NCI-H2196 treated with DMSO at 0.1 percent for 48 hours (cell line): ENCODE measurements at regions not wholly inside any gene's neighbourhood (a gene's known extent, or its start where the extent isn't known, plus 50 kb on each side); places are given as distances from the start of the nearest gene placed in this dataset.

Experiments
- DNase-seq: peaks from one replicate; lab custom pipeline; 2025; ENCODE audit not compliant: unreplicated experiment; lab: John Stamatoyannopoulos, UW

DNA sequence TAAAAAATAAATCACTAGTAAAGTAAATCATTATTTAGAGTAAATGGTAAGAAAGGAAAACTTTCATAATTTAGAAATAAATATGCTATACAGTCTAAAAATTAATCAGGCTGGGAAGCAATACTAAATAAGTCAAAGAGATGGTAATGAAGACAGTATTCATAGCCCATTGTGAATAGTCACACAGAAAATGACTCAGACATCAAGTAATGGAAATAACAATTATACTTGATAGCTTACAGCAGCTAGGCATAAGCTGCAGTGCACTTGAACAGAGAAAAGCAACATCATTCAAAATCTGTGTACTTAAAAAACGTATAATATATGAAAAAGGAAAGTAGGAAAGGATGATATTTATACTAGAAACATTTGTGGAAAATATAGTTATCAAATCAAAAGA, 642.5 kb upstream of the GNPDA2 start:
- no peak for DNase-seq

DNA sequence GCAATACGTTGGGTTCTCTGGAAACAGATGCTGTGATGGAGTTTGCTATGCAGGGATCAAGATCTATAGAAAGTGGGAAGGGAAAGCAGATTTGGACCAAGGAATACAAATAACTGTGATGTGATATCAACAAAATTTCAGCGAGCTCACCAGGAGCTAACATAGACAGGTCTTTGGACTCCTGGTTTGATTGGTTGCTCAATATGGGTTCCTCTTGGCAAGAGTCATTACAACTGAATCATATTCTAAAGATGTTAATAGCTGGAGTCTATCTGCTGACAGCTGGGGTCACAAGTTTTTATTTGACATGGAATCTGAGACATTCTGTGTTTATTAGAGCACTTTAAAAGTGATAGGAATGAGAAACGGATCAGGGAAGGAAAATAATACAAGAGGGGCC, 637.6 kb upstream of the GNPDA2 start:
- no peak for DNase-seq

GRCh38 chr4:45358573-45359506, 632.5 kb upstream of the GNPDA2 start:
- DNase-seq = no peak

DNA sequence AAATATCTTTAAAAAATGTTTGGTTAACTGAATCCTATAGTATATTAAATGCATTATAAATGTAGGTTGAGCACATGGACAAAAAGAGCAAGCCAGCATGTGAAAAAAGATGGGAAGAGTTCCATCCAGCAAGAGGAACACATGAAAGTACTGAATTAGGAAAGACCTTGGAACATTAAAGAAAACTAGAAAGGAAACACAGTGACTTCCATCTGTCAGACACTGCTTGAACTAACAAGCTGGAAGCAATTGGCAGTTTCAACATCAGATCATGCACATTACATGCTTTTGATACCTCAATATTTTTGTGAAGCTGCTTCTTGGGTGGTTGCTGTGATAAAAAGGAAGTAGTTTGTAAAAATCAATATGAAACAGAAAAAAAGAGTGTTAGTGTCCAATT, 626.8 kb upstream of the GNPDA2 start:
- DNase-seq = no peak

DNA sequence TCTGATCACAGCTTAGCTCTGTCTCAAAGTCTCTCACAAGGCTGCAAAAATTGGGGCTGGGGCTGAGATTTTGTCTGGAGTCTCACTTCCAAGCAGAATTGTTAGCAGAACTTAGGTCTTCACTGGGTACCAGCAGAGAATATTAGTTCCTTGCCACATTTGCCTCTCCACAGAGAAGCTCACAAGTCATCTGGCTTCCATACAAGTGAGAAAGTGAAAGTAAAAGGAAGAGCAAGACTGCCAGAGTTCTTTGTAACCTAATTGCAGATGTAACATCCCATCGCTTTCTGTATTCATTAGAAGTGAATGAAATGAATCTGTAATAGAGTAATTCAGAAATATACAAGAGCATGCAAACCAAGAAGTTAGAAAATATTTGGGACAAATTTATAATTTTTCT, 624.1 kb upstream of the GNPDA2 start:
- DNase-seq = no peak

GRCh38 chr4:45349859-45350258, 623.5 kb upstream of the GNPDA2 start:
- no peak for DNase-seq

DNA sequence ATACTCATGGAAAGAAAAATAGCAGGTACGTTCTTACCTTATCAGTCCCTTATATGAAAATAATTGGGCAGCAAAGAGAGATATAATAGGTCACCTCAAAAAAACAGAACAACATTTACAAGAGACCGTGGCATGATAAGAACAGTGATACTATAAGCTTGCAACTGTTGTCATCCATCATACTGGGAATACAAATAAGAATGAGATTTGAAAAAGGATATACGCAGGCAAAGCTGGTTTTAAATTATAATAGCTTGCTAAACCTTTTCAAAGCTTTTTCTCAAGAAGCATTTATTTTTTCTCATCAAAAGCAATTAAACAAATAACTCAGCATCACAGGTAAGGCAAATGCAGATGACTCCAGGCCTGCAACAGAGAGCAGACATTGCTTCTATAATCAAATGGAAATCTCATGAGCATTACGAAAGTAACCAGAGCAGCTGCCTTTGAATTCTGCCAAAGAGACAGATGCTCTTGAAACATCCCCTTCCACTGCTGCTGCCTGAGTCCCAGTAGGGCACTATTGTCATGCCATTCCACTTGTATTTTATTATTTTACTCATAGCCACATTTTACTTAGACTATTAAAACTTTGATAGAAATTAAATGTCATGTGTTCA, 620.6 kb upstream of the GNPDA2 start:
- DNase-seq = no peak

DNA sequence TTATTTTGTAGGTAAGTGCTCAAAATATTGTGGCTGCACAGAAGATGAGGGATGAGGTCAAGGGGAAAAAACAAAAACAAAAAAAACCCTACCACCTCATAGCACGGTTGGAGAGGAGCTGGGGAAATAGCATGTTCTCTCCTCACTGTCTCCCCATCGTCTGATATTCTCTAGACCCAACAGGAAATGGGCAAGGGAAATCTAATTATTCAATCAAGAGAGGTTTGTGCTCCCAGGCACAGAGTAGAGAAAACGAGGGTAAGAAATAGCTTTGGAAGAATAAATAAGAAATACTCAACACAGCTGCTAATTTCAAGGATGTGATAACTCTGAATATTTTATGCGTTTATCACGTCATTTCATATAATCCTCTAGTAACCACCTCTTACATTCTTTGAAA, 619.2 kb upstream of the GNPDA2 start:
- DNase-seq = no peak

DNA sequence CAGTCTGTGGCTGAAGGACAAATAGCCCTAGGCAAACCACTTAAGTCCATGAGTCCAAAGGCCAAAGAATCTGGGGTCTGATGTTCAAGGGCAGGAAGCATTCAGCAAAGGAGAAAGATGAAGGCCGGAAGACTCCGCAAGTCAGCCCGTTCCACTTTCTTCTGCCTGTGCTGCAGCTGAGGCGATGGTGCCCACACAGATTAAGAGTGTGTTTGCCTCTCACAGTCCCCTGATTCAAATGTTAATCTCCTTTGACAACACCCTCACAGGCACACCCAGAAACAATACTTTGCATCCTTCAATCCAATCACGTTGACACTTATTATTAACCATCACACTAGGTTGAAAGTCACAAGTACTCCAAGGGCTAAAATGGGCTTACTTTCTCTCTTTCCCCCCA, 605.4 kb upstream of the GNPDA2 start:
- no peak for DNase-seq

GRCh38 chr4:45327544-45327943, 601.2 kb upstream of the GNPDA2 start:
- no peak for DNase-seq

GRCh38 chr4:45324455-45325417, 598.4 kb upstream of the GNPDA2 start:
- DNase-seq = no peak

DNA sequence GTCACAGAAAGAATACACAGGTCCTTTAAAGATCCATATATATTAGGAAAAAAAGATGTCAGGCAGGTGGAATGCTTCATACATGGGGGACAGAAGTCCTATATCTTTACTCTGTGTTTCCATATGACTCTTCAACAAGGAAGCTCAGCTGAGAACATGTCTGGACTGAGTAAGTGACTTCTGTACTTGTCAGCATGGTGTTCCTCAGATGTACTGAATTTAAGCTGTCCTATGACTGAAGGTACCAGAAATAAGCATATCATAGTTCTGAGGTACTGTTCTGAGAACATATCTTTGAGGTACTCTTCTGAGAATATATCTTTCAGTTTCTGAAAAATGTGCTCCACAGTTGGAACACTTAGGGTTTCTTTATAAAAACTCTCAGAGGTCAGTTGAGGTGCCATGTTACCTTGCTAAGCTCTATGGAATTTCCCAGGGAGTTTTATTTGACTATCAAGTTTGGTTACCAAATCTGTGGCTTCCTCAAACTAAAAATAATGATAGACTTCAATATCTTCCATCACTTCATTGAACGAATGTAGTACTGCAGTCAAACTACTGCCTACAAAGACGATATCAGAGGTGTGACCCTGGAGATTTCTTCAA, 597.2 kb upstream of the GNPDA2 start:
- DNase-seq = no peak

GRCh38 chr4:45317739-45318138, 591.4 kb upstream of the GNPDA2 start:
- no peak for DNase-seq

DNA sequence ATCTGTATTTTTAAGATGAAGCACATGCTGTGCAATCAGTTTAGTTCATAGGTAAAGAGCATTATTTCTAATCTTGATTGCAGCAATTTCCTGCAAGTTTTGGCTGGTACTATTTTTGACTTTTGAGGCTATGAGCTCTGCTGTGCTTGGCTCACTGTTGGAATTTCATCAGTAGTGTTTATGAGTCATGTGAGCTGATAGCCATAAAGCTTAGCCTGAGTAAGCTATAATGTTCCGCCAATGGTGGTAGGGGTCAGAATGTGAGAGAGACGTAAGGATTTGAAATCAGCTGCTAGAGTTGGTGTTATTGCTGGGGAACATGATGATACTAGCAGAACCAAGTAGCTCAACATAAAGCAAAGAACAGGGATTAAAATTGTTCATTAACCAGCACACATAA, 590.9 kb upstream of the GNPDA2 start:
- no peak for DNase-seq

GRCh38 chr4:45316257-45316656, 589.9 kb upstream of the GNPDA2 start:
- DNase-seq = no peak

DNA sequence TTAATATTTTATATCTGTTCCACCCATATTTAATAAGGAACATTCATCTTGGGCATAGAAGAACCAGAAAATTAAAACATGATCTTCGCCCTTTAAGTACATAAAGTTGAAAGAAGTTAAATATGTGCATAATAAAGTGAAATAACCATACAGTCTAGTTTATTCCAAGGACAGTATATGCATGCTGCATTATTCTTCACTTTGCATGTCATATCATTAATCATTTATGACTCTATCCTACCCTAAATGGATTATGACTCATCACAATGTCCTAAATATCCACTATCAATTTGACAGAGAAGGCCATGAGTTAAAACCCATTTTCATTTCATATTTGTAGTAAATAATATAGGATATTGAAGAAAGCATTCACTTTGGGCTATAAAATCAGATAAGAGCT, 576.5 kb upstream of the GNPDA2 start:
- no peak for DNase-seq

DNA sequence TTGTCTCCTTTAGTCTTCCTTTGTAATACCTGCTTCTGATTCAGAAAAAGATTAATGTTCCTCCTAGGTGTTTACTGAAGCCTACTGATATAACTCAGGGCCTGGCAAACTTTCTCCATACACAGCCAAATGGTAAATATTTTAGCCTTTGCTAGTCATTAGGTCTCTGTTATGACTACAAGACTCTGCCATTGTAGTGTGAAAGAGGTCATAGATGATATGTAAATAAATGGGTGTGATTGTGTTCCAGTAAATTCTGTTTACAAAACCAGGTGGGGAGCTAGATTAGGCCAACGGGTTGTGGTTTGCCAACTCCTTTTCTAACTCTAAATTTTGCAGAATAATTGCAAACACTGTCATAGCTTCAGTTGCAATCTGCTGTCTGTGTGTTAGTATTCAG, 568.1 kb upstream of the GNPDA2 start:
- DNase-seq = no peak

DNA sequence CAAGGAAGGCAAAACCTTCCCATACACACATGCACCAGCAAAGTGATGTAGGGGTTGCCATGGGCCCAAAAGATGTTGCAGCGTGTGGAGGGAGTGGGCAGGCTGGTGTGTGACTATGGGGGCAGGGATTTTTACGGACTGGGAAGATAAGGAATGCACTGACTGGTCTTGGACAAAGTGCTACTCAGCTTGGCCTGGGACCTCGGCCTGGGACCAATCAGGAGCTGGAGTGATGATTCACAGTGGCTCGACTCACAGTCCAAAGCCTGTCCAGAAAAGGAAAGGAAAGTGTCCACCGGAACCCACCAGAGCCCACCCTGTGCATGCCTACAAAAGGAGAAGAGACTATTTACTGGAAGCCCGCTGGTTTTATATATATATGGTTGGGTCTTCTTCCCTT, 567.0 kb upstream of the GNPDA2 start:
- no peak for DNase-seq

GRCh38 chr4:45292844-45293243, 566.5 kb upstream of the GNPDA2 start:
- DNase-seq = no peak

DNA sequence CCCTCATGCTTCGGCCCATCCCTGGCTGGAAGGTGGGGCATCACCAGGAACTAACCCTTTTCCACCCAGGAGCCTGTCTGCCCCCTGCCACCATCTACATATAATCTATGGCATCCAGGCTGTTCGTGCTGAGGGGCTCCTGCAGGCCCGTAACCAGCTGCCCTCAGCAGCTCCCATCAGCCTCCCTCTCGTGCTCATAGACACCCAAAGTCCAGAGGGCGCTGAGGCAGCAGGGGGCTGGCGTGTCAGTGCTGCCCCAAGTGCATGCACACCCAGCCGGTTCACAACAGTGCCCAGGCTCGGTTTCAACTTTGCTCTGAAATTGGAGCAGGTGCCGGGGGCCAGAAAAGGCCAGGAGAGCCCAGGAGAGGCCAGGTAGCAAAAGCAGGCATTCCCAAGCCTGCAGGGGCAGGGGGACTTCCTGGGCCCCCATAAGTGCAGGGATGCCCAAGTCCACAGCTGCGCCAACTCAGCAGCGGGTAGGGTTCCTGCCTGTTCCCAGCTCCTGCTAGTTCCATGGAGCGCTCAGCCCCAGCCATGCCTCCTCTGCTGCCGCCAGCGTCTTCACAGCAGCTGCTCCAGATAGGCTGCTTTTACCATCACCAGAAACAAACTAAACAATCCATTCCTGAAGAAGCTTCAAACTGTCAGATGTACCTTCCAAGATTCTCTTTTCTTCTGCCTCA, 558.2 kb upstream of the GNPDA2 start:
- no peak for DNase-seq
